HepG2 (cell line): ENCODE measurements at regions not wholly inside any gene's neighbourhood (a gene's known extent, or its start where the extent isn't known, plus 50 kb on each side); places are given as distances from the start of the nearest gene placed in this dataset.

Experiments used
- AFF4 ChIP-seq: sonication (generic); formaldehyde crosslinking; IDR thresholded peaks from 2 replicates; pipeline ENCODE4 v1.4.0; 2020; ENCODE audit warnings: missing genetic modification reagents
- CHD2 ChIP-seq: IDR thresholded peaks from 2 replicates; pipeline ENCODE4 v1.6.1; 2011; ENCODE audit warnings: low read depth, low read length, improper control_type of control experiment
- HMG20A ChIP-seq: IDR thresholded peaks from 2 replicates; pipeline ENCODE4 v1.6.1; 2016; ENCODE audit warnings: borderline replicate concordance
- HMGXB4 ChIP-seq, 2 experiments: sonication (generic) in 1 of 2; formaldehyde crosslinking in 1 of 2; IDR thresholded peaks; 2 replicates each; pipeline versions ENCODE4 v1.4.0 to v1.6.1; 2018 to 2020; ENCODE audit warnings: missing genetic modification reagents in 2 of 2, borderline replicate concordance in 1 of 2, low read depth in 1 of 2, mild to moderate bottlenecking in 1 of 2, missing biosample characterization in 1 of 2
- THRA ChIP-seq: sonication (generic); formaldehyde crosslinking; IDR thresholded peaks from 2 replicates; pipeline ENCODE4 v1.4.0; 2020; ENCODE audit warnings: missing genetic modification reagents, borderline replicate concordance
- UBTF ChIP-seq: sonication (generic); formaldehyde crosslinking; IDR thresholded peaks from 2 replicates; pipeline ENCODE4 v1.4.0; 2020; ENCODE audit warnings: mild to moderate bottlenecking, missing genetic modification reagents
- ZNF331 ChIP-seq: sonication (generic); formaldehyde crosslinking; IDR thresholded peaks from 2 replicates; pipeline ENCODE4 v1.4.0; 2020; ENCODE audit warnings: missing genetic modification reagents
- ZNF333 ChIP-seq: sonication (generic); formaldehyde crosslinking; IDR thresholded peaks from 2 replicates; pipeline ENCODE4 v1.4.0; 2020; ENCODE audit warnings: mild to moderate bottlenecking, missing genetic modification reagents, borderline replicate concordance
- ZNF660 ChIP-seq: sonication (generic); formaldehyde crosslinking; IDR thresholded peaks from 2 replicates; pipeline ENCODE4 v1.5.1; 2020; ENCODE audit warnings: mild to moderate bottlenecking, low read depth, missing genetic modification reagents, borderline replicate concordance

- TF ChIP-seq ZNF660 (CRISPR knock-in tag) (no peak), UBTF (CRISPR knock-in tag) (no peak), ZNF333 (CRISPR knock-in tag) (no peak), THRA (CRISPR knock-in tag) (no peak), ZNF331 (no peak), HMG20A (CRISPR knock-in tag) (no peak), CHD2 (no peak), AFF4 (no peak), HMGXB4 (CRISPR knock-in tag; IDR thresholded peaks at IDR 0.05; ENCODE audit: borderline replicate concordance in 1 of 2, low read depth in 1 of 2) (no peak)
These were observed 70.8 kb downstream of the MFAP3 start for GRCh38 chr5:154109416-154110106.
